ENCODE measurements at regions not wholly inside any gene's neighbourhood (a gene's known extent, or its start where the extent isn't known, plus 50 kb on each side); places are given as distances from the start of the nearest gene placed in this dataset.

DNA sequence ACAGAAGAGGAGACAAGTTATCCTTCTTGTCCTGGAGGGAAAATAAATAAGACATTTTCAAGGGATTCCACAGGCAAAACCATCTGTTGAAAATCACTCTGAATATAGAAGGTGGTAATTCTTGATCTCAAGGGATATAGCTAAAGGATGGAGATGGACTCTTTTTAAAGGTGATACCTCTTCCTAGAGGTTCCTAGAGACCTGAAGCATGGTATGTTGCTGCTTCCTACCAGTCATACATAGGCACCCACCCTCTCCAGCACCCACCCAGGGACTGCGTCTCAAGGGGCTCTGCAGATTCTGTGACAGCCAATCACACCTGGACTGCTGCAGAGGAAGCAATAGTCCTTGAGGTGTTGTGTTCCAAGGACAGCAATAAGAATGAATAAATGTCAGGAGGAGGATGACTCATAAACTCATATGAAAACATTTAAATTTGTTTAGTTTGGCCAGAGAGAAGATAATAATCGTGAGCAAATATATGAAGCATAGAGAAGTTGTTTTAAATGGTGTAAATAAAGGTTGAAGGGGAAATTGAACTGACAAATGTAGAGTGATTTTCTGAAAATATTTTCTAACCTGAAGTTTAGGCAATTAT lies 741.6 kb upstream of the CBLB start:
- CTCF ChIA-PET, result interaction anchor here (0.8 to 2.5 kb wide), 10 partner anchors 14 to 1322 kb away, joined by 3 to 17 read pairs (median 3); no protein-coding TSS in a partner anchor
- WGBS (ENCODE audit: insufficient coverage), result 100% methylated on average over 1 of the region's 2 CpGs

DNA sequence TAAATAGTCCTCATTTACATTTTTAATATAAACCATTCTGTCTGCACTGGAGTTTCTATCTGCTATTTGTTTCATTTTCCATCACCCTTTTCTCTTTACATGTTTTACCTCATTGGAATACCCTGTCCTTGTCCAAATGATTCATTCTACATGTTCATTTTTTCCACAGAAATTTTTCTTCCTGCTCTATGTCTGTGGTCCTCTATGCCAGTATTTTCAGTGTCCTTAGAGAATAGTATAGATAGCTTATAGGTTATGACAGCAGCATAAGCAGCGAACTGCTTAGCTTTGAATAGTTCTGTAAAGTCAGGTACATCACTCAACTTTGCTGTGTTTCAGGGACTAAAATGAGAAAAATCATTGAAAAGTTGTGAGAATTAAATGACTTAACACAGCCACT lies 742.3 kb upstream of the CBLB start:
- Histone ChIP-seq H3K27ac (ENCODE audit: insufficient read depth in 1 of 2, low read depth in 1 of 2, low read length in 2 of 2, poor library complexity in 1 of 2, severe bottlenecking in 2 of 2) (no peak overlapping the region), H3K9me3 (ENCODE audit: control extremely low read depth in 1 of 5, control insufficient read depth in 4 of 5, insufficient read depth in 2 of 5, low read depth in 1 of 5, low read length in 4 of 5) (peaks cover 0 to 10% (median 2%) of the 10 kb centered on the region in 5 experiments), H3K4me1 (ENCODE audit: control extremely low read depth in 1 of 4, control insufficient read depth in 4 of 4, insufficient read depth in 4 of 4, low read length in 3 of 4) (no peaks in the 10 kb centered on the region), H3K36me3 (ENCODE audit: control insufficient read depth in 4 of 4, insufficient read depth in 4 of 4, low read length in 3 of 4) (no peaks in the 10 kb centered on the region), H3K27me3 (replicated peaks in 2 of 5; ENCODE audit: control insufficient read depth in 4 of 5, insufficient read depth in 5 of 5, low read length in 4 of 5) (no peaks in the 10 kb centered on the region), H3K4me3 (ENCODE audit: control insufficient read depth in 1 of 7, extremely low read depth in 1 of 7, insufficient read depth in 4 of 7, low read depth in 2 of 7, low read length in 6 of 7) (no peak overlapping the region)
- DNase-seq, result no peak
- CTCF ChIA-PET, result no interaction called here
- POLR2A ChIA-PET, result no interaction called here
- no CpG with 5 or more reads among the region's 1 CpG for WGBS (ENCODE audit: insufficient coverage)

More for the DNA sequence above, 741.6 kb upstream of the CBLB start:
- POLR2A ChIA-PET, result no interaction called here
- Histone ChIP-seq H3K4me3 (ENCODE audit: control insufficient read depth in 1 of 7, extremely low read depth in 1 of 7, insufficient read depth in 4 of 7, low read depth in 2 of 7, low read length in 6 of 7) (no peak overlapping the region), H3K36me3 (ENCODE audit: control insufficient read depth in 4 of 4, insufficient read depth in 4 of 4, low read length in 3 of 4) (no peaks in the 10 kb centered on the region), H3K9me3 (ENCODE audit: control extremely low read depth in 1 of 5, control insufficient read depth in 4 of 5, insufficient read depth in 2 of 5, low read depth in 1 of 5, low read length in 4 of 5) (peaks cover 0 to 10% (median 2%) of the 10 kb centered on the region in 5 experiments), H3K27ac (ENCODE audit: insufficient read depth in 1 of 2, low read depth in 1 of 2, low read length in 2 of 2, poor library complexity in 1 of 2, severe bottlenecking in 2 of 2) (no peak overlapping the region), H3K27me3 (replicated peaks in 2 of 5; ENCODE audit: control insufficient read depth in 4 of 5, insufficient read depth in 5 of 5, low read length in 4 of 5) (no peaks in the 10 kb centered on the region), H3K4me1 (ENCODE audit: control extremely low read depth in 1 of 4, control insufficient read depth in 4 of 4, insufficient read depth in 4 of 4, low read length in 3 of 4) (no peaks in the 10 kb centered on the region)
- DNase-seq, result no peak

DNA sequence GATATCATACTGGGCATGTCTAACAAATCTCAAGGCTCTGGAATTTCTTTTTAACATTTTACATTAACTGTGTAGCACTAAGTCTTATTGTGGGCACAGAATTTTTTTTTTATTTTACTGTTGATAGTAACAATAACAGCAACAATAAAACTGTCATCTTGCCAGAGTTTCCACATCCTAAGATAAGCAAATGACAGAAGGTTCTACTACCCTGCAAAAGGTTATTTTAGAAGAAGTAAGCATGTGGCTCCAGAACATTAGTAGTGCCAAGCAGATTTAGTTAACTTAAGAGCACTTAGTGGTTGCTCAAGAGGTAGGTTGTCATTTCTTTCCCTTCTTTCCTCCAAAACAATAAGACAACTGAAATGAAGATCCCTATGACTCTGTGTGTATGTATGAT lies 743.0 kb upstream of the CBLB start:
- Histone ChIP-seq H3K27ac (ENCODE audit: insufficient read depth in 1 of 2, low read depth in 1 of 2, low read length in 2 of 2, poor library complexity in 1 of 2, severe bottlenecking in 2 of 2) (no peak overlapping the region), H3K4me1 (ENCODE audit: control extremely low read depth in 1 of 4, control insufficient read depth in 4 of 4, insufficient read depth in 4 of 4, low read length in 3 of 4) (no peaks in the 10 kb centered on the region), H3K4me3 (ENCODE audit: control insufficient read depth in 1 of 7, extremely low read depth in 1 of 7, insufficient read depth in 4 of 7, low read depth in 2 of 7, low read length in 6 of 7) (no peak overlapping the region), H3K27me3 (replicated peaks in 2 of 5; ENCODE audit: control insufficient read depth in 4 of 5, insufficient read depth in 5 of 5, low read length in 4 of 5) (no peaks in the 10 kb centered on the region), H3K36me3 (ENCODE audit: control insufficient read depth in 4 of 4, insufficient read depth in 4 of 4, low read length in 3 of 4) (no peaks in the 10 kb centered on the region), H3K9me3 (ENCODE audit: control extremely low read depth in 1 of 5, control insufficient read depth in 4 of 5, insufficient read depth in 2 of 5, low read depth in 1 of 5, low read length in 4 of 5) (peaks cover 0 to 10% (median 2%) of the 10 kb centered on the region in 5 experiments)
- DNase-seq, result peak in 1 of 3 donors; percentile 2
- ChIA-PET CTCF (no interaction called here), POLR2A (no interaction called here)

DNA sequence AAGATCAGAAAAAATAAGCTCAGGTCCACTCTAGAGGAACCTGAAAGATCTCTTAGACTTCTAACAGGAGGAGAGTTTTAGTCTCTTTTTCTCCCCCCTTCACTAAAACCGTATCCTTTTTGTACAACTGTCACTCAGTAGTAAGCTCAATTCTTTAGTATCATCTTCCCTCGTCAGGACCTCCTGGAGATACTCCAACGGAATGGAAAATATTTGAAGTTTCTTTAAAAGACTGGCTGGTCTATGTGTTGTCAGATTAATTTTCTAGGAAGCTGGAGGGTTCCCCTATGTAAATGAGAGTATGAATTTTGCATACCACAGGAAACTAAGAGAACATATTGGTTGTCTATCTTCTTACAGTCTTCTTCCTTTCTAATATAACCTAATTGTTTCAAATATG lies 747.7 kb upstream of the CBLB start:
- Histone ChIP-seq H3K4me3 (ENCODE audit: control insufficient read depth in 1 of 7, extremely low read depth in 1 of 7, insufficient read depth in 4 of 7, low read depth in 2 of 7, low read length in 6 of 7) (no peak overlapping the region), H3K27ac (ENCODE audit: insufficient read depth in 1 of 2, low read depth in 1 of 2, low read length in 2 of 2, poor library complexity in 1 of 2, severe bottlenecking in 2 of 2) (no peak overlapping the region), H3K4me1 (ENCODE audit: control extremely low read depth in 1 of 4, control insufficient read depth in 4 of 4, insufficient read depth in 4 of 4, low read length in 3 of 4) (no peaks in the 10 kb centered on the region), H3K9me3 (ENCODE audit: control extremely low read depth in 1 of 5, control insufficient read depth in 4 of 5, insufficient read depth in 2 of 5, low read depth in 1 of 5, low read length in 4 of 5) (peaks cover 0 to 10% (median 2%) of the 10 kb centered on the region in 5 experiments), H3K27me3 (replicated peaks in 2 of 5; ENCODE audit: control insufficient read depth in 4 of 5, insufficient read depth in 5 of 5, low read length in 4 of 5) (no peaks in the 10 kb centered on the region), H3K36me3 (ENCODE audit: control insufficient read depth in 4 of 4, insufficient read depth in 4 of 4, low read length in 3 of 4) (no peaks in the 10 kb centered on the region)
- ChIA-PET POLR2A (no interaction called here), CTCF (no interaction called here)
- DNase-seq, result no peak
- 100% methylated on average over 3 of the region's 3 CpGs for WGBS (ENCODE audit: insufficient coverage)

DNA sequence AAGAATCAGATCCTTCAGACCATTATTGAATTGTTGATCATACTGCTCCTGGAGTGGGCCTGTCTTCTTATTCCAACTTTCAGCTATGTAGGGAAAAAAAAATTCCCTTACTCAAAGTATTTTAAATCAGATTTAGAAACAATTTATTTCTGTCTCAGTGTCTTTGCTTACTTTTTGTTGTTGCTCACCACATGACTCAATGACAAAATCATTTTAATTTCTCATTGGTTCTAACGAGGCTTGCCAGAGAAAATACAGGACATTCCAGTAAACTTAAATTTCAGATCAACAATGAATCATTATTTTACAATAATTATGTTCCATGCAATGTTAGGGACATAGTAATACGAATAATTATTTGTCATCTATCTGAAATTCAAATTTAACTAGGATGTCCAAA lies 748.5 kb upstream of the CBLB start:
- H3K4me1 ChIP-seq (ENCODE audit: control extremely low read depth in 1 of 4, control insufficient read depth in 4 of 4, insufficient read depth in 4 of 4, low read length in 3 of 4), result no peaks in the 10 kb centered on the region
- H3K9me3 ChIP-seq (ENCODE audit: control extremely low read depth in 1 of 5, control insufficient read depth in 4 of 5, insufficient read depth in 2 of 5, low read depth in 1 of 5, low read length in 4 of 5), result peaks cover 0 to 10% (median 2%) of the 10 kb centered on the region in 5 experiments
- POLR2A ChIA-PET, result no interaction called here
- H3K4me3 ChIP-seq (ENCODE audit: control insufficient read depth in 1 of 7, extremely low read depth in 1 of 7, insufficient read depth in 4 of 7, low read depth in 2 of 7, low read length in 6 of 7), result no peak overlapping the region
- H3K27me3 ChIP-seq (replicated peaks in 2 of 5; ENCODE audit: control insufficient read depth in 4 of 5, insufficient read depth in 5 of 5, low read length in 4 of 5), result no peaks in the 10 kb centered on the region
- no peak overlapping the region for H3K27ac ChIP-seq (ENCODE audit: insufficient read depth in 1 of 2, low read depth in 1 of 2, low read length in 2 of 2, poor library complexity in 1 of 2, severe bottlenecking in 2 of 2)
- no CpG with 5 or more reads among the region's 2 CpGs for WGBS (ENCODE audit: insufficient coverage)
- CTCF ChIA-PET, result no interaction called here
- no peaks in the 10 kb centered on the region for H3K36me3 ChIP-seq (ENCODE audit: control insufficient read depth in 4 of 4, insufficient read depth in 4 of 4, low read length in 3 of 4)
- DNase-seq, result no peak

DNA sequence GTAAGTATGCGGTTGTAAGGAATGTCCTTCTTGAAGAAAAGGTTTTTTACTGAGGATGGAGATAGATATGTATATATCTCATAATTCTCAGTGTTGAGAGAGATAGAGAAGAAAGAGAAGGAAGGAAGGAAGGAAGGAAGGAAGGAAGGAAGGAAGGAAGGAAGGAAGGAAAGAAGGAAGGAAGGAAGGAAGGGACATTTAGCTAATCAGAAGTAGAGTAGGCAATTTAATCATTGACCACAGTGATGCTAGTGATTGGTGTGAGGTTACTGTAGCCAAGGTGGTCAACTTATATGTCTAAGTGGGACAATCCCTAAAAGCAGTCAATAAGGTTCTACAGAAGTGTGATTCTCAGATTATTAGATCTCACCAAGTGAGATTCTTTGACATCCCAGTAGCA lies 751.8 kb upstream of the CBLB start:
- CTCF ChIA-PET, result no interaction called here
- H3K36me3 ChIP-seq (ENCODE audit: control insufficient read depth in 4 of 4, insufficient read depth in 4 of 4, low read length in 3 of 4), result no peaks in the 10 kb centered on the region
- peaks cover 0 to 11% (median 2%) of the 10 kb centered on the region in 5 experiments for H3K9me3 ChIP-seq (ENCODE audit: control extremely low read depth in 1 of 5, control insufficient read depth in 4 of 5, insufficient read depth in 2 of 5, low read depth in 1 of 5, low read length in 4 of 5)
- H3K4me1 ChIP-seq (ENCODE audit: control extremely low read depth in 1 of 4, control insufficient read depth in 4 of 4, insufficient read depth in 4 of 4, low read length in 3 of 4), result no peaks in the 10 kb centered on the region
- DNase-seq, result no peak
- WGBS (ENCODE audit: insufficient coverage), result 100% methylated on average over 1 of the region's 1 CpG
- POLR2A ChIA-PET, result no interaction called here
- no peak overlapping the region for H3K27ac ChIP-seq (ENCODE audit: insufficient read depth in 1 of 2, low read depth in 1 of 2, low read length in 2 of 2, poor library complexity in 1 of 2, severe bottlenecking in 2 of 2)
- H3K27me3 ChIP-seq (replicated peaks in 2 of 5; ENCODE audit: control insufficient read depth in 4 of 5, insufficient read depth in 5 of 5, low read length in 4 of 5), result no peaks in the 10 kb centered on the region
- no peak overlapping the region for H3K4me3 ChIP-seq (ENCODE audit: control insufficient read depth in 1 of 7, extremely low read depth in 1 of 7, insufficient read depth in 4 of 7, low read depth in 2 of 7, low read length in 6 of 7)

DNA sequence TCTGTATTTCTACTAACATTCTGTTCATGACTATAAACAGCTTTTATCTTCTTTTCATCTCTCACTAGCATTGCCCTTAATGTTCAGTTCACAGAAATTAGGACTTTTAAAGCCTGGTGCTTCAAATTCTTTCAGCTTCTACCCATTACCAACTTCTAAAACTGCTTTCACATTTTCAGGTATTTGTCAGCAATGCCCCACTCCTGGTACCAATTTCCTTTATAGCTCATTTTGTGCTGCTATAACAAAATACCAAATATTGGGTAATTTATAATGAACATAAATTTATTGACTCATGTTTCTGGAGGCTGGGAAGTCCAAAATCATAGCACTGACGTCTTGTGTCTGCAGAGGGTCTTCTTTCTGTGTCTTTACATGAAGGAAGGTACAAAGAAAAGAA lies 753.1 kb upstream of the CCDC54 start:
- peaks cover 0 to 9% (median 4%) of the 10 kb centered on the region in 4 experiments for H3K4me1 ChIP-seq (ENCODE audit: control extremely low read depth in 1 of 4, control insufficient read depth in 4 of 4, insufficient read depth in 4 of 4, low read length in 3 of 4)
- H3K4me3 ChIP-seq (ENCODE audit: control insufficient read depth in 1 of 7, extremely low read depth in 1 of 7, insufficient read depth in 4 of 7, low read depth in 2 of 7, low read length in 6 of 7), result no peak overlapping the region
- H3K9me3 ChIP-seq (ENCODE audit: control extremely low read depth in 1 of 5, control insufficient read depth in 4 of 5, insufficient read depth in 2 of 5, low read depth in 1 of 5, low read length in 4 of 5), result peaks cover 0 to 11% (median 2%) of the 10 kb centered on the region in 5 experiments
- no CpG with 5 or more reads among the region's 1 CpG for WGBS (ENCODE audit: insufficient coverage)
- H3K36me3 ChIP-seq (ENCODE audit: control insufficient read depth in 4 of 4, insufficient read depth in 4 of 4, low read length in 3 of 4), result no peaks in the 10 kb centered on the region
- no peak overlapping the region for H3K27ac ChIP-seq (ENCODE audit: insufficient read depth in 1 of 2, low read depth in 1 of 2, low read length in 2 of 2, poor library complexity in 1 of 2, severe bottlenecking in 2 of 2)
- DNase-seq, result no peak
- H3K27me3 ChIP-seq (replicated peaks in 2 of 5; ENCODE audit: control insufficient read depth in 4 of 5, insufficient read depth in 5 of 5, low read length in 4 of 5), result no peaks in the 10 kb centered on the region
- CTCF ChIA-PET, result interaction anchor here (1.2 kb wide), 1 partner anchor 14 kb away, joined by 3 read pairs; no protein-coding TSS in a partner anchor
- POLR2A ChIA-PET, result no interaction called here

Data from common myeloid progenitor, CD34-positive (primary cell).